HepG2 (cell line): ENCODE measurements at regions not wholly inside any gene's neighbourhood (a gene's known extent, or its start where the extent isn't known, plus 50 kb on each side); places are given as distances from the start of the nearest gene placed in this dataset.

Experiments used
- ATAC-seq: fragments of 200-7000 bp; cut with Tn5 transposase; 3 replicates; pipeline ENCODE4 v1.9.1; 2020; ENCODE audit warnings: mild to moderate bottlenecking, moderate library complexity
- BruUV-seq: library from RNA; stranded (reverse); fragments of 400-500 nt; replicated peaks from 2 replicates; lab custom pipeline; 2021; lab: Mats Ljungman, UMichigan
- CTCF ChIA-PET: fragments of 300-600 bp; formaldehyde crosslinking; extraction: SDS; loops from one replicate; lab custom pipeline; 2021; ENCODE audit warnings: low total read pairs, inconsistent platforms, low intra/inter-chr PET ratio; lab: Yijun Ruan, JAX
- POLR2A ChIA-PET: fragments of 350-600 bp; sonication (Branson Sonifier 250); formaldehyde crosslinking; loops from one replicate; lab custom pipeline; 2020; ENCODE audit warnings: antibody characterized with exemption, inconsistent platforms; lab: Yijun Ruan, JAX
- DNase-seq: peaks from one replicate; pipeline ENCODE4 v3.0.0-alpha.2; 2015; ENCODE audit warnings: low spot score
- FAIRE-seq: peaks from 3 replicates; lab custom pipeline; 2011; peaks lifted over from hg19 to GRCh38; lab: Jason Lieb, UNC
- H2AFZ ChIP-seq: one replicate; pipeline ENCODE4 v1.6.1; 2011; ENCODE audit warnings: low read length, inconsistent platforms
- H3K27ac ChIP-seq: fragments of 300-600 bp; 3 replicates; pipeline ENCODE4 v1.8.0; 2011; ENCODE audit warnings: mixed run types, mild to moderate bottlenecking, mixed read lengths, low read length, inconsistent platforms; ENCODE audit not compliant: insufficient read depth; ENCODE audit errors: extremely low read length
- H3K27me3 ChIP-seq, 2 experiments: fragments of 200-600 bp in 1 of 2; 2 replicates in 1 of 2; 3 replicates in 1 of 2; pipeline versions ENCODE4 v1.6.0 to v1.8.0; 2011; ENCODE audit warnings: low read length in 2 of 2, mild to moderate bottlenecking in 2 of 2, moderate library complexity in 2 of 2, inconsistent platforms in 1 of 2; ENCODE audit not compliant: insufficient read depth in 2 of 2, control insufficient read depth in 1 of 2
- H3K36me3 ChIP-seq, 2 experiments: fragments of 200-600 bp in 1 of 2; replicated peaks in 1 of 2; 2 replicates in 1 of 2; 3 replicates in 1 of 2; pipeline versions ENCODE4 v1.5.1 to v1.8.0; 2011; ENCODE audit warnings: low read length in 2 of 2, inconsistent platforms in 1 of 2; ENCODE audit not compliant: insufficient read depth in 2 of 2, control insufficient read depth in 1 of 2
- H3K4me1 ChIP-seq: 2 replicates; pipeline ENCODE4 v1.5.1; 2012; ENCODE audit warnings: low read length, inconsistent platforms; ENCODE audit not compliant: insufficient read depth
- H3K4me2 ChIP-seq: 2 replicates; pipeline ENCODE4 v1.6.0; 2011; ENCODE audit warnings: low read depth, low read length, inconsistent platforms
- H3K4me3 ChIP-seq, 3 experiments: fragments of 200-600 bp in 1 of 3; sonication (generic), shearing (Covaris generic) in 1 of 3; replicated peaks in 1 of 3; 2 replicates each; pipeline ENCODE4 v1.5.1; 2011 to 2016; ENCODE audit warnings: low read length in 3 of 3, inconsistent platforms in 2 of 3, low read depth in 2 of 3, mild to moderate bottlenecking in 2 of 3, control low read depth in 1 of 3, mixed read lengths in 1 of 3; ENCODE audit not compliant: insufficient read depth in 1 of 3
- H3K79me2 ChIP-seq: one replicate; pipeline ENCODE4 v1.6.1; 2011; ENCODE audit warnings: low read length, inconsistent platforms; ENCODE audit not compliant: insufficient read depth
- H3K9ac ChIP-seq: 2 replicates; pipeline ENCODE4 v1.6.0; 2011; ENCODE audit warnings: mild to moderate bottlenecking, low read depth, low read length, inconsistent platforms; ENCODE audit not compliant: insufficient read depth
- H3K9me3 ChIP-seq: 2 replicates; pipeline ENCODE4 v1.5.1; 2012; ENCODE audit warnings: mild to moderate bottlenecking, low read length
- H4K20me1 ChIP-seq: 2 replicates; pipeline ENCODE4 v1.6.0; 2011; ENCODE audit warnings: inconsistent platforms, mild to moderate bottlenecking, low read length, moderate library complexity; ENCODE audit not compliant: insufficient read depth
- AKAP8 ChIP-seq: sonication (generic); formaldehyde crosslinking; IDR thresholded peaks from 2 replicates; pipeline ENCODE4 v1.5.1; 2020; ENCODE audit warnings: mild to moderate bottlenecking, missing genetic modification reagents
- ASH2L ChIP-seq: fragments of 300-600, 200-600 bp; sonication (generic); IDR thresholded peaks from 2 replicates; pipeline ENCODE4 v1.7.0; 2017; ENCODE audit warnings: low read depth, mild to moderate bottlenecking, moderate library complexity, mixed read lengths, low read length; ENCODE audit not compliant: insufficient read length
- KDM5A ChIP-seq: fragments of 200-600 bp; sonication (generic); IDR thresholded peaks from 2 replicates; pipeline ENCODE4 v1.7.0; 2018; ENCODE audit warnings: antibody characterized with exemption, mild to moderate bottlenecking, low read length, borderline replicate concordance
- KLF15 ChIP-seq: sonication (generic); formaldehyde crosslinking; IDR thresholded peaks from 2 replicates; pipeline ENCODE4 v1.8.1; 2023; ENCODE audit warnings: borderline replicate concordance, mild to moderate bottlenecking, inconsistent platforms, missing genetic modification reagents, mixed read lengths
- MEIS2 ChIP-seq: sonication (generic); formaldehyde crosslinking; IDR thresholded peaks from 2 replicates; pipeline ENCODE4 v1.9.0; 2021; ENCODE audit warnings: mild to moderate bottlenecking, missing genetic modification reagents
- NRL ChIP-seq: sonication (generic); formaldehyde crosslinking; IDR thresholded peaks from 2 replicates; pipeline ENCODE4 v1.5.0; 2020; ENCODE audit warnings: missing genetic modification reagents, mild to moderate bottlenecking, moderate library complexity, borderline replicate concordance
- PHF5A ChIP-seq: IDR thresholded peaks from one replicate; pipeline ENCODE4 v1.6.1; 2018; ENCODE audit warnings: low read depth, missing genetic modification reagents; ENCODE audit not compliant: unreplicated experiment
- SETDB1 ChIP-seq: sonication (generic); formaldehyde crosslinking; IDR thresholded peaks from 2 replicates; pipeline ENCODE4 v1.5.1; 2020; ENCODE audit warnings: missing genetic modification reagents, mild to moderate bottlenecking, borderline replicate concordance
- SKI ChIP-seq: fragments of 450-650 bp; IDR thresholded peaks from one replicate; pipeline ENCODE4 v1.6.1; 2018; ENCODE audit warnings: mild to moderate bottlenecking; ENCODE audit not compliant: partially characterized antibody
- TRIM24 ChIP-seq: sonication (generic); formaldehyde crosslinking; IDR thresholded peaks from 2 replicates; pipeline ENCODE4 v1.8.0; 2022; ENCODE audit warnings: mild to moderate bottlenecking, missing genetic modification reagents
- ZNF3 ChIP-seq: IDR thresholded peaks from 2 replicates; pipeline ENCODE4 v1.7.0; 2017; ENCODE audit warnings: inconsistent platforms
- ZNF382 ChIP-seq: sonication (generic); formaldehyde crosslinking; IDR thresholded peaks from 2 replicates; pipeline ENCODE4 v1.5.0; 2020; ENCODE audit warnings: missing genetic modification reagents, mild to moderate bottlenecking, borderline replicate concordance
- ZSCAN25 ChIP-seq: sonication (generic); formaldehyde crosslinking; IDR thresholded peaks from 2 replicates; pipeline ENCODE4 v1.8.0; 2022; ENCODE audit warnings: mild to moderate bottlenecking, missing genetic modification reagents
- WGBS: methylation state at CpG from one replicate; pipeline ENCODE4 v1.1.6; 2017; ENCODE audit warnings: low lambda C conversion rate; 5-methylcytosine and 5-hydroxymethylcytosine counted together
- in situ Hi-C: cut with HindIII; loops from 2 replicates; pipeline ENCODE4 v1.10.0; 2017; ENCODE audit warnings: low pct_unique_long_range_greater_than_20kb; ENCODE audit not compliant: extremely low pct_ligation_motif_present
- intact Hi-C: fragments of 100-400 bp; cut with micrococcal nuclease; formaldehyde crosslinking; loops from one replicate; pipeline ENCODE4 v1.10.0; 2022; ENCODE audit not compliant: unreplicated experiment
- TF ChIP-seq, protein P1 (sequence below): sonication (generic); formaldehyde crosslinking; conservative IDR thresholded peaks from 2 replicates; pipeline ENCODE4 v1.4.0; 2020; ENCODE audit warnings: missing genetic modification reagents
- TF ChIP-seq, protein P2 (sequence below): sonication (generic); formaldehyde crosslinking; IDR thresholded peaks from 2 replicates; pipeline ENCODE4 v1.8.0; 2022; ENCODE audit warnings: mild to moderate bottlenecking, missing genetic modification reagents, borderline replicate concordance
- TF ChIP-seq, protein P3 (sequence below): sonication (generic); formaldehyde crosslinking; IDR thresholded peaks from 2 replicates; pipeline ENCODE4 v1.4.0; 2020; ENCODE audit warnings: mild to moderate bottlenecking, missing genetic modification reagents
- TF ChIP-seq, protein P4 (sequence below): sonication (generic); formaldehyde crosslinking; IDR thresholded peaks from 2 replicates; pipeline ENCODE4 v1.4.0; 2020; ENCODE audit warnings: missing genetic modification reagents

DNA sequence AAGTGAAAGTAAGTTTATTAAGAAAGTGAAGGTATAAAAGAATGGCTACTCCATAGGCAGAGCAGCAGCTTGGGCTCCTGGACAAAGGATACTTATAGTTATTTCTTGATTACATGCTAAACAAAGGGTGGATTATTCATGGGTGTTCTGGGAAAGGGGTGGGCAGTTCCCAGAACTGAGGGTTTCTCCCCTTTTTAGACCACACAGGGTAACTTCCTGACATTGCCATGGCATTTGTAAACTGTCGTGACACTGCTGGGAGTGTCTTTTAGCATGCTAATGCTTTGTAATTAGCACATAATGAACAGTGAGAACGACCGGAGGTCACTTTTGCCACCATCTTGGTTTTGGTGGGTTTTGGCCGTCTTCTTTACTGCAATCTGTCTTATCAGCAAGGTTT is 557.6 kb downstream of the SPRY1 start:
- no peak for DNase-seq
- CTCF ChIA-PET = no interaction called here
- intact Hi-C loops = no loop called here
- no peak for TF ChIP-seq PHF5A
- no peak for TF ChIP-seq ASH2L
- TF ChIP-seq, protein P1, sequence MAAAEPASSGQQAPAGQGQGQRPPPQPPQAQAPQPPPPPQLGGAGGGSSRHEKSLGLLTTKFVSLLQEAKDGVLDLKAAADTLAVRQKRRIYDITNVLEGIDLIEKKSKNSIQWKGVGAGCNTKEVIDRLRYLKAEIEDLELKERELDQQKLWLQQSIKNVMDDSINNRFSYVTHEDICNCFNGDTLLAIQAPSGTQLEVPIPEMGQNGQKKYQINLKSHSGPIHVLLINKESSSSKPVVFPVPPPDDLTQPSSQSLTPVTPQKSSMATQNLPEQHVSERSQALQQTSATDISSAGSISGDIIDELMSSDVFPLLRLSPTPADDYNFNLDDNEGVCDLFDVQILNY (CRISPR knock-in tag) = no peak
- TF ChIP-seq, protein P2, sequence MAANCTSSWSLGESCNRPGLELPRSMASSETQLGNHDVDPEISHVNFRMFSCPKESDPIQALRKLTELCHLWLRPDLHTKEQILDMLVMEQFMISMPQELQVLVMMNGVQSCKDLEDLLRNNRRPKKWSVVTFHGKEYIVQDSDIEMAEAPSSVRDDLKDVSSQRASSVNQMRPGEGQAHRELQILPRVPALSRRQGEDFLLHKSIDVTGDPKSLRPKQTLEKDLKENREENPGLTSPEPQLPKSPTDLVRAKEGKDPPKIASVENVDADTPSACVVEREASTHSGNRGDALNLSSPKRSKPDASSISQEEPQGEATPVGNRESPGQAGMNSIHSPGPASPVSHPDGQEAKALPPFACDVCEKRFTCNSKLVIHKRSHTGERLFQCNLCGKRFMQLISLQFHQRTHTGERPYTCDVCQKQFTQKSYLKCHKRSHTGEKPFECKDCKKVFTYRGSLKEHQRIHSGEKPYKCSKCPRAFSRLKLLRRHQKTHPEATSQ (CRISPR knock-in tag) = no peak
- no peak for TF ChIP-seq ZNF382 (CRISPR knock-in tag)
- no peak for TF ChIP-seq ZNF3
- no peak for TF ChIP-seq NRL
- TF ChIP-seq, protein P3, sequence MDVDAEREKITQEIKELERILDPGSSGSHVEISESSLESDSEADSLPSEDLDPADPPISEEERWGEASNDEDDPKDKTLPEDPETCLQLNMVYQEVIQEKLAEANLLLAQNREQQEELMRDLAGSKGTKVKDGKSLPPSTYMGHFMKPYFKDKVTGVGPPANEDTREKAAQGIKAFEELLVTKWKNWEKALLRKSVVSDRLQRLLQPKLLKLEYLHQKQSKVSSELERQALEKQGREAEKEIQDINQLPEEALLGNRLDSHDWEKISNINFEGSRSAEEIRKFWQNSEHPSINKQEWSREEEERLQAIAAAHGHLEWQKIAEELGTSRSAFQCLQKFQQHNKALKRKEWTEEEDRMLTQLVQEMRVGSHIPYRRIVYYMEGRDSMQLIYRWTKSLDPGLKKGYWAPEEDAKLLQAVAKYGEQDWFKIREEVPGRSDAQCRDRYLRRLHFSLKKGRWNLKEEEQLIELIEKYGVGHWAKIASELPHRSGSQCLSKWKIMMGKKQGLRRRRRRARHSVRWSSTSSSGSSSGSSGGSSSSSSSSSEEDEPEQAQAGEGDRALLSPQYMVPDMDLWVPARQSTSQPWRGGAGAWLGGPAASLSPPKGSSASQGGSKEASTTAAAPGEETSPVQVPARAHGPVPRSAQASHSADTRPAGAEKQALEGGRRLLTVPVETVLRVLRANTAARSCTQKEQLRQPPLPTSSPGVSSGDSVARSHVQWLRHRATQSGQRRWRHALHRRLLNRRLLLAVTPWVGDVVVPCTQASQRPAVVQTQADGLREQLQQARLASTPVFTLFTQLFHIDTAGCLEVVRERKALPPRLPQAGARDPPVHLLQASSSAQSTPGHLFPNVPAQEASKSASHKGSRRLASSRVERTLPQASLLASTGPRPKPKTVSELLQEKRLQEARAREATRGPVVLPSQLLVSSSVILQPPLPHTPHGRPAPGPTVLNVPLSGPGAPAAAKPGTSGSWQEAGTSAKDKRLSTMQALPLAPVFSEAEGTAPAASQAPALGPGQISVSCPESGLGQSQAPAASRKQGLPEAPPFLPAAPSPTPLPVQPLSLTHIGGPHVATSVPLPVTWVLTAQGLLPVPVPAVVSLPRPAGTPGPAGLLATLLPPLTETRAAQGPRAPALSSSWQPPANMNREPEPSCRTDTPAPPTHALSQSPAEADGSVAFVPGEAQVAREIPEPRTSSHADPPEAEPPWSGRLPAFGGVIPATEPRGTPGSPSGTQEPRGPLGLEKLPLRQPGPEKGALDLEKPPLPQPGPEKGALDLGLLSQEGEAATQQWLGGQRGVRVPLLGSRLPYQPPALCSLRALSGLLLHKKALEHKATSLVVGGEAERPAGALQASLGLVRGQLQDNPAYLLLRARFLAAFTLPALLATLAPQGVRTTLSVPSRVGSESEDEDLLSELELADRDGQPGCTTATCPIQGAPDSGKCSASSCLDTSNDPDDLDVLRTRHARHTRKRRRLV = no peak
- TF ChIP-seq SETDB1 (CRISPR knock-in tag) = no peak
- no peak for TF ChIP-seq ZSCAN25 (CRISPR knock-in tag)
- TF ChIP-seq TRIM24 = no peak
- no peak for TF ChIP-seq MEIS2
- TF ChIP-seq KLF15 (CRISPR knock-in tag) = no peak
- TF ChIP-seq, protein P4, sequence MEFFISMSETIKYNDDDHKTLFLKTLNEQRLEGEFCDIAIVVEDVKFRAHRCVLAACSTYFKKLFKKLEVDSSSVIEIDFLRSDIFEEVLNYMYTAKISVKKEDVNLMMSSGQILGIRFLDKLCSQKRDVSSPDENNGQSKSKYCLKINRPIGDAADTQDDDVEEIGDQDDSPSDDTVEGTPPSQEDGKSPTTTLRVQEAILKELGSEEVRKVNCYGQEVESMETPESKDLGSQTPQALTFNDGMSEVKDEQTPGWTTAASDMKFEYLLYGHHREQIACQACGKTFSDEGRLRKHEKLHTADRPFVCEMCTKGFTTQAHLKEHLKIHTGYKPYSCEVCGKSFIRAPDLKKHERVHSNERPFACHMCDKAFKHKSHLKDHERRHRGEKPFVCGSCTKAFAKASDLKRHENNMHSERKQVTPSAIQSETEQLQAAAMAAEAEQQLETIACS = no peak
- TF ChIP-seq KDM5A = no peak
- no peak for TF ChIP-seq AKAP8 (CRISPR knock-in tag)
- no peak for TF ChIP-seq SKI

More for the DNA sequence above, 557.6 kb downstream of the SPRY1 start:
- H3K27me3 ChIP-seq = peaks cover 0 to 2% of the 10 kb centered on the region in 2 experiments; a peak in 1 of 5 replicates
- in situ Hi-C loops = no loop called here
- no peak overlapping the region for H3K4me2 ChIP-seq
- H3K9ac ChIP-seq = no peak overlapping the region
- no peaks in the 10 kb centered on the region for H3K4me1 ChIP-seq
- no peaks in the 10 kb centered on the region for H3K36me3 ChIP-seq
- POLR2A ChIA-PET = no interaction called here
- no peaks in the 10 kb centered on the region for H3K9me3 ChIP-seq
- no peak overlapping the region for H2AFZ ChIP-seq
- no peak for ATAC-seq
- WGBS = 38% methylated on average over 3 of the region's 4 CpGs
- FAIRE-seq = no peak
- no peaks in the 10 kb centered on the region for H3K79me2 ChIP-seq
- no TSS peak for BruUV-seq
- no peaks in the 10 kb centered on the region for H4K20me1 ChIP-seq
- peak overlapping the region in 1 of 3 experiments; percentile 12; a peak in 1 of 6 replicates for H3K4me3 ChIP-seq
- H3K27ac ChIP-seq = no peak overlapping the region
